ENCODE measurements at regions not wholly inside any gene's neighbourhood (a gene's known extent, or its start where the extent isn't known, plus 50 kb on each side); places are given as distances from the start of the nearest gene placed in this dataset.

GRCh38 chr12:13455778-13456144, 259.2 kb downstream of the EMP1 start:
- TF ChIP-seq CTCF (IDR thresholded peaks at IDR 0.05; ENCODE audit: insufficient read depth, low read depth, low read length) = no peak
- DNase-seq (ENCODE audit: low read depth) = no peak
- H3K4me3 ChIP-seq (ENCODE audit: low read depth, low read length) = no peak overlapping the region

- no peak for TF ChIP-seq CTCF (IDR thresholded peaks at IDR 0.05; ENCODE audit: insufficient read depth, low read depth, low read length)
- no peak for DNase-seq (ENCODE audit: low read depth)
- H3K4me3 ChIP-seq (ENCODE audit: low read depth, low read length) = no peak overlapping the region
Measured at GRCh38 chr12:13454991-13455777, 258.7 kb downstream of the EMP1 start.

GRCh38 chr12:13452955-13453570, 256.5 kb downstream of the EMP1 start:
- no peak for DNase-seq (ENCODE audit: low read depth)
- H3K4me3 ChIP-seq (ENCODE audit: low read depth, low read length) = no peak overlapping the region
- no peak for TF ChIP-seq CTCF (IDR thresholded peaks at IDR 0.05; ENCODE audit: insufficient read depth, low read depth, low read length)

- no peak for DNase-seq (ENCODE audit: low read depth)
- no peak overlapping the region for H3K4me3 ChIP-seq (ENCODE audit: low read depth, low read length)
- TF ChIP-seq CTCF (IDR thresholded peaks at IDR 0.05; ENCODE audit: insufficient read depth, low read depth, low read length) = no peak
Measured at GRCh38 chr12:13451776-13452175, 255.2 kb downstream of the EMP1 start.

- DNase-seq (ENCODE audit: low read depth) = no peak
- no peak for TF ChIP-seq CTCF (IDR thresholded peaks at IDR 0.05; ENCODE audit: insufficient read depth, low read depth, low read length)
- H3K4me3 ChIP-seq (ENCODE audit: low read depth, low read length) = no peak overlapping the region
Measured at GRCh38 chr12:13450231-13451080, 253.9 kb downstream of the EMP1 start.

GRCh38 chr12:13444076-13444475, 247.6 kb downstream of the EMP1 start:
- no peak for DNase-seq (ENCODE audit: low read depth)
- TF ChIP-seq CTCF (IDR thresholded peaks at IDR 0.05; ENCODE audit: insufficient read depth, low read depth, low read length) = no peak
- no peak overlapping the region for H3K4me3 ChIP-seq (ENCODE audit: low read depth, low read length)
